Thyroid gland (tissue), 4 donors: ENCODE measurements at regions not wholly inside any gene's neighbourhood (a gene's known extent, or its start where the extent isn't known, plus 50 kb on each side); places are given as distances from the start of the nearest gene placed in this dataset.

Experiments
- CTCF ChIP-seq, 6 experiments: fragments of 200-600 bp in 3 of 6; fragments of 450-650 bp in 3 of 6; sonication (generic) in 3 of 6; IDR thresholded peaks; one replicate each; pipeline ENCODE4 v1.5.1; 2016 to 2019; ENCODE audit warnings: antibody characterized with exemption in 6 of 6, mild to moderate bottlenecking in 2 of 6, inconsistent platforms in 1 of 6, moderate library complexity in 1 of 6
- POLR2A ChIP-seq, 2 donors: fragments of 450-650 bp; IDR thresholded peaks; one replicate each; pipeline ENCODE4 v1.6.1; 2017; ENCODE audit warnings: antibody characterized with exemption in 2 of 2, mild to moderate bottlenecking in 2 of 2, moderate library complexity in 1 of 2

- no peak for TF ChIP-seq CTCF (IDR thresholded peaks at IDR 0.05)
- no peak for TF ChIP-seq POLR2A (IDR thresholded peaks at IDR 0.05)
Observed at GRCh38 chr2:35168351-35168750, 1187.2 kb upstream of the CRIM1 start.
